ENCODE measurements at regions not wholly inside any gene's neighbourhood (a gene's known extent, or its start where the extent isn't known, plus 50 kb on each side); places are given as distances from the start of the nearest gene placed in this dataset.

DNA sequence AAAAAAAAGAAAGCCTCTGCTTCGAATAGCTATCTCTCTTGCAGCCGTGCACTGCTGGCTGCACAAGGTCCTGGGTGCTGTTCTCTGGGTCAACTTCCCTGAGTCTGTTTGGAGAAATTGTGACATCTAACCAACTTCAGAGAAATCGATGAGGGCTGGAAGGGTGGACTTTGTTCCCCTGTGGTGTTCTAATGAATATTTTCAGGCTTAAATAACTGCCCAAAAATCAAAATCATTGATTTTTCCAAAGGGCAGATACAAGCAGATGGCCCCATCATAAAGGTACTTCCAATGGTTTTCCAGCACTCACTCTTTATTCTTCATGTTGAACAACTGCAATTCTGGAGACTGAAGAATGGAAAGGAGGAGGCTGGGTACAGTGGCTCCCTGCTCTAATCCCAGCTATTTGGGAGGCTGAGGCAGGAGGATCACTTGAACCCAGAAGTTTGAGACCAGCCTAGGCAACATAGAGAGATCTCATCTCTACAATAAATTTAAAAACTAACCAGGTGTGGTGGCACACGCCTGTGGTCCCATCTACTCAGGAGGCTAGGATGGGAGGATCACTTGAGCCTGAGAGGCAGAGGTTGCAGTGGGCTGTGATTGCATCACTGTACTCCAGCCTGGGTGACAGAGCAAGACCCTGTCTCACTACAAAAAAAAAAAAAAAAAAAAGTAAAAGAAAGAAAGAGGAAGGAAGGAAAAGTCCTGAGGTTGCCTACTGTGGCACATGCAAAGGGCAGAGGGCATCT, 59.1 kb downstream of the FOXA2 start (continued):
- peak; percentile 86; the same call in 1 of the 2 replicates for TF ChIP-seq HOMEZ (CRISPR knock-in tag; IDR thresholded peaks at IDR 0.05; ENCODE audit: low read depth)
- no peak for TF ChIP-seq RELA (CRISPR knock-in tag; IDR thresholded peaks at IDR 0.05)
- peak; percentile 54; the same call in 1 of the 2 replicates for TF ChIP-seq ZFP90 (CRISPR knock-in tag; IDR thresholded peaks at IDR 0.05; ENCODE audit: borderline replicate concordance)
- peak; percentile 51; the same call in 1 of the 2 replicates for TF ChIP-seq ADNP (CRISPR knock-in tag; IDR thresholded peaks at IDR 0.05)
- TF ChIP-seq GABPA (IDR thresholded peaks at IDR 0.05; ENCODE audit: low read depth, low read length): no peak
- no peak for TF ChIP-seq GABPA (CRISPR knock-in tag; IDR thresholded peaks at IDR 0.05; ENCODE audit: low read depth)
- 0 out of 2 replicates have a peak, but pooled peaks have one; percentile 60 for TF ChIP-seq ARNT2 (CRISPR knock-in tag; IDR thresholded peaks at IDR 0.05; ENCODE audit: low read depth)
- peak; percentile 86; the same call in 1 of the 2 replicates for TF ChIP-seq IRF2 (CRISPR knock-in tag; IDR thresholded peaks at IDR 0.05)
- no peak for TF ChIP-seq ZFAT (CRISPR knock-in tag; conservative IDR thresholded peaks at IDR 0.05)
- no peak for TF ChIP-seq ZNF577 (CRISPR knock-in tag; IDR thresholded peaks at IDR 0.05; ENCODE audit: borderline replicate concordance, low read depth)
- TF ChIP-seq ONECUT2 (CRISPR knock-in tag; IDR thresholded peaks at IDR 0.05): peak; percentile 100
- TF ChIP-seq, protein P1, sequence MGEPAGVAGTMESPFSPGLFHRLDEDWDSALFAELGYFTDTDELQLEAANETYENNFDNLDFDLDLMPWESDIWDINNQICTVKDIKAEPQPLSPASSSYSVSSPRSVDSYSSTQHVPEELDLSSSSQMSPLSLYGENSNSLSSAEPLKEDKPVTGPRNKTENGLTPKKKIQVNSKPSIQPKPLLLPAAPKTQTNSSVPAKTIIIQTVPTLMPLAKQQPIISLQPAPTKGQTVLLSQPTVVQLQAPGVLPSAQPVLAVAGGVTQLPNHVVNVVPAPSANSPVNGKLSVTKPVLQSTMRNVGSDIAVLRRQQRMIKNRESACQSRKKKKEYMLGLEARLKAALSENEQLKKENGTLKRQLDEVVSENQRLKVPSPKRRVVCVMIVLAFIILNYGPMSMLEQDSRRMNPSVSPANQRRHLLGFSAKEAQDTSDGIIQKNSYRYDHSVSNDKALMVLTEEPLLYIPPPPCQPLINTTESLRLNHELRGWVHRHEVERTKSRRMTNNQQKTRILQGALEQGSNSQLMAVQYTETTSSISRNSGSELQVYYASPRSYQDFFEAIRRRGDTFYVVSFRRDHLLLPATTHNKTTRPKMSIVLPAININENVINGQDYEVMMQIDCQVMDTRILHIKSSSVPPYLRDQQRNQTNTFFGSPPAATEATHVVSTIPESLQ (CRISPR knock-in tag; conservative IDR thresholded peaks at IDR 0.05): peak; percentile 77; the same call in 1 of the 2 replicates
- no peak for TF ChIP-seq ZNF598 (CRISPR knock-in tag; IDR thresholded peaks at IDR 0.05; ENCODE audit: borderline replicate concordance)
- no peak for TF ChIP-seq HCFC1 (IDR thresholded peaks at IDR 0.05; ENCODE audit: low read depth, low read length)
- no peak for TF ChIP-seq ARNT (IDR thresholded peaks at IDR 0.05)
- TF ChIP-seq PHB2 (IDR thresholded peaks at IDR 0.05; ENCODE audit: partially characterized antibody): no peak
- no peak for TF ChIP-seq ZNF607 (CRISPR knock-in tag; IDR thresholded peaks at IDR 0.05; ENCODE audit: borderline replicate concordance)
- TF ChIP-seq, protein P2, sequence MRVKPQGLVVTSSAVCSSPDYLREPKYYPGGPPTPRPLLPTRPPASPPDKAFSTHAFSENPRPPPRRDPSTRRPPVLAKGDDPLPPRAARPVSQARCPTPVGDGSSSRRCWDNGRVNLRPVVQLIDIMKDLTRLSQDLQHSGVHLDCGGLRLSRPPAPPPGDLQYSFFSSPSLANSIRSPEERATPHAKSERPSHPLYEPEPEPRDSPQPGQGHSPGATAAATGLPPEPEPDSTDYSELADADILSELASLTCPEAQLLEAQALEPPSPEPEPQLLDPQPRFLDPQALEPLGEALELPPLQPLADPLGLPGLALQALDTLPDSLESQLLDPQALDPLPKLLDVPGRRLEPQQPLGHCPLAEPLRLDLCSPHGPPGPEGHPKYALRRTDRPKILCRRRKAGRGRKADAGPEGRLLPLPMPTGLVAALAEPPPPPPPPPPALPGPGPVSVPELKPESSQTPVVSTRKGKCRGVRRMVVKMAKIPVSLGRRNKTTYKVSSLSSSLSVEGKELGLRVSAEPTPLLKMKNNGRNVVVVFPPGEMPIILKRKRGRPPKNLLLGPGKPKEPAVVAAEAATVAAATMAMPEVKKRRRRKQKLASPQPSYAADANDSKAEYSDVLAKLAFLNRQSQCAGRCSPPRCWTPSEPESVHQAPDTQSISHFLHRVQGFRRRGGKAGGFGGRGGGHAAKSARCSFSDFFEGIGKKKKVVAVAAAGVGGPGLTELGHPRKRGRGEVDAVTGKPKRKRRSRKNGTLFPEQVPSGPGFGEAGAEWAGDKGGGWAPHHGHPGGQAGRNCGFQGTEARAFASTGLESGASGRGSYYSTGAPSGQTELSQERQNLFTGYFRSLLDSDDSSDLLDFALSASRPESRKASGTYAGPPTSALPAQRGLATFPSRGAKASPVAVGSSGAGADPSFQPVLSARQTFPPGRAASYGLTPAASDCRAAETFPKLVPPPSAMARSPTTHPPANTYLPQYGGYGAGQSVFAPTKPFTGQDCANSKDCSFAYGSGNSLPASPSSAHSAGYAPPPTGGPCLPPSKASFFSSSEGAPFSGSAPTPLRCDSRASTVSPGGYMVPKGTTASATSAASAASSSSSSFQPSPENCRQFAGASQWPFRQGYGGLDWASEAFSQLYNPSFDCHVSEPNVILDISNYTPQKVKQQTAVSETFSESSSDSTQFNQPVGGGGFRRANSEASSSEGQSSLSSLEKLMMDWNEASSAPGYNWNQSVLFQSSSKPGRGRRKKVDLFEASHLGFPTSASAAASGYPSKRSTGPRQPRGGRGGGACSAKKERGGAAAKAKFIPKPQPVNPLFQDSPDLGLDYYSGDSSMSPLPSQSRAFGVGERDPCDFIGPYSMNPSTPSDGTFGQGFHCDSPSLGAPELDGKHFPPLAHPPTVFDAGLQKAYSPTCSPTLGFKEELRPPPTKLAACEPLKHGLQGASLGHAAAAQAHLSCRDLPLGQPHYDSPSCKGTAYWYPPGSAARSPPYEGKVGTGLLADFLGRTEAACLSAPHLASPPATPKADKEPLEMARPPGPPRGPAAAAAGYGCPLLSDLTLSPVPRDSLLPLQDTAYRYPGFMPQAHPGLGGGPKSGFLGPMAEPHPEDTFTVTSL (CRISPR knock-in tag; IDR thresholded peaks at IDR 0.05; ENCODE audit: borderline replicate concordance): peak; percentile 96
- no peak; the same call in 1 of the 2 replicates for TF ChIP-seq ZNF460 (CRISPR knock-in tag; IDR thresholded peaks at IDR 0.05; ENCODE audit: borderline replicate concordance)
- TF ChIP-seq, protein P3, sequence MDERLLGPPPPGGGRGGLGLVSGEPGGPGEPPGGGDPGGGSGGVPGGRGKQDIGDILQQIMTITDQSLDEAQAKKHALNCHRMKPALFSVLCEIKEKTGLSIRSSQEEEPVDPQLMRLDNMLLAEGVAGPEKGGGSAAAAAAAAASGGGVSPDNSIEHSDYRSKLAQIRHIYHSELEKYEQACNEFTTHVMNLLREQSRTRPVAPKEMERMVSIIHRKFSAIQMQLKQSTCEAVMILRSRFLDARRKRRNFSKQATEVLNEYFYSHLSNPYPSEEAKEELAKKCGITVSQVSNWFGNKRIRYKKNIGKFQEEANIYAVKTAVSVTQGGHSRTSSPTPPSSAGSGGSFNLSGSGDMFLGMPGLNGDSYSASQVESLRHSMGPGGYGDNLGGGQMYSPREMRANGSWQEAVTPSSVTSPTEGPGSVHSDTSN (CRISPR knock-in tag; IDR thresholded peaks at IDR 0.05): peak; percentile 23; the same call in 1 of the 2 replicates

All from HepG2 (cell line).